ENCODE measurements at regions not wholly inside any gene's neighbourhood (a gene's known extent, or its start where the extent isn't known, plus 50 kb on each side); places are given as distances from the start of the nearest gene placed in this dataset.

DNA sequence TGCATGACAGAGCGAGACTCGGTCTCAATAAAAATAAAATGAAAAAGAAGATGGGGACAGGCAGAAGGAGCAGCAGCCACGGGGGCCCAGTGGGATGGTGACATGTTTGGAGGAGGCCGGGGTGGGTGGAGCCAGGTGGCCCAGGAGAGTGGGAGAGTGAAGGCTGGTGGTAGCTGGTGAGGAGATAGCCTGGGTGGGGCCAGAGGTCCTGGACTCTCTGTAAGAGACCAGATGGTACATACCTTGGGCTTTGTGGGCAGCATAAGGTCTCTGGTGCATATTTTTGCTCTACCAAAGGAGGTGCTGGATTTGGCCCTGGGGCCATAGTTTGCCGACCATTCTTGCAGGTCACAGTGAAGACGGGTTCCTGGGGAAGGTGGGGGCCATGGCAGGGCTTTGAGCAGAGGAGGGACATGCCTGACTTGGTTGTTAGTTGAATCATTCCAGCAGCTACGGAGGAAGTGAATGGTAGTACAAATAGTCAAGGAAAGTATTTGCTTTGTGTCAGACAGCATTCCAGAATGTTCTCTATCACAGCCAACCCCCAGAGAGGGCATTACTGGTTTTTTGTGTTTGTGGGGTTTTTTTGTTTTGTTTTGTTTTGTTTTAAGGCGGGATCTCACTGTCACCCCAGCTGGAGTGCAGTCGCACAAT, 69.1 kb downstream of the ARHGEF18 start:
- Histone ChIP-seq H2BK5ac (ENCODE audit: low read depth, low read length) (no peak overlapping the region), H3K9ac (replicated peaks in 1 of 4; ENCODE audit: extremely low read depth in 1 of 4, low read depth in 3 of 4, low read length in 3 of 4) (no peak overlapping the region), H3K79me1 (ENCODE audit: low read depth, low read length) (peaks cover 6% of the 10 kb centered on the region), H3K18ac (ENCODE audit: extremely low read depth, low read length) (no peak overlapping the region), H4K8ac (ENCODE audit: extremely low read depth, insufficient read depth, low read length) (no peak overlapping the region), H3K4me3 (ENCODE audit: extremely low read depth in 1 of 4, insufficient read depth in 2 of 4, low read depth in 3 of 4, low read length in 4 of 4) (no peak overlapping the region), H3K23me2 (ENCODE audit: low read depth, low read length) (no peaks in the 10 kb centered on the region), H2BK20ac (ENCODE audit: low read length) (no peak overlapping the region), H3K4ac (replicated peaks; ENCODE audit: insufficient read length, low read depth, low read length) (no peak overlapping the region), H3K56ac (replicated peaks; ENCODE audit: insufficient read length, low read depth, low read length) (no peak overlapping the region), H2BK120ac (replicated peaks; ENCODE audit: low read depth, low read length) (no peak overlapping the region), H3K14ac (ENCODE audit: insufficient read length) (no peak overlapping the region), H2AK5ac (ENCODE audit: low read depth, low read length) (no peak overlapping the region), H3K36me3 (ENCODE audit: control insufficient read depth in 2 of 4, insufficient read depth in 4 of 4, low read length in 3 of 4) (no peaks in the 10 kb centered on the region), H2BK15ac (ENCODE audit: low read length) (no peak overlapping the region), H3K27me3 (replicated peaks in 1 of 4; ENCODE audit: control insufficient read depth in 3 of 4, extremely low read depth in 1 of 4, insufficient read depth in 3 of 4, low read length in 3 of 4) (no peaks in the 10 kb centered on the region), H4K91ac (replicated peaks; ENCODE audit: insufficient read length, low read length) (no peak overlapping the region), H3K4me1 (replicated peaks in 1 of 4; ENCODE audit: control insufficient read depth in 3 of 4, insufficient read depth in 4 of 4, low read length in 3 of 4) (peaks cover 0 to 2% (median 0%) of the 10 kb centered on the region in 4 experiments; a peak in 2 of 7 replicates), H2AFZ (ENCODE audit: low read length) (no peak overlapping the region), H4K5ac (ENCODE audit: insufficient read length, low read depth, low read length) (no peak overlapping the region), H2BK12ac (ENCODE audit: low read depth, low read length) (no peak overlapping the region), H3K79me2 (ENCODE audit: control insufficient read depth in 1 of 2, insufficient read depth in 2 of 2, low read length in 2 of 2) (peaks cover 0 to 18% of the 10 kb centered on the region in 2 experiments; a peak in 1 of 4 replicates), H3K27ac (ENCODE audit: low read depth, low read length) (no peak overlapping the region), H3K9me3 (ENCODE audit: insufficient read depth in 2 of 2, low read depth in 1 of 2, low read length in 1 of 2) (no peaks in the 10 kb centered on the region), H4K20me1 (replicated peaks in 1 of 2; ENCODE audit: control insufficient read depth in 1 of 2, insufficient read depth in 2 of 2, low read length in 2 of 2) (peaks cover 2 to 12% of the 10 kb centered on the region in 2 experiments), H3K4me2 (ENCODE audit: insufficient read depth in 1 of 2, low read depth in 2 of 2, low read length in 2 of 2) (no peak overlapping the region), H3K23ac (ENCODE audit: insufficient read length) (no peak overlapping the region)
- FAIRE-seq (no peak), DNase-seq (ENCODE audit: low read depth in 1 of 2, low spot score in 2 of 2) (no peak)
- POLR2A ChIA-PET (ENCODE audit: partially characterized antibody), result interaction anchor here (1.4 kb wide), 1 partner anchor 12 kb away, joined by 6 read pairs; no protein-coding TSS in a partner anchor
- CTCF ChIA-PET (ENCODE audit: partially characterized antibody), result interaction anchor here (0.8 kb wide), 1 partner anchor 20 kb away, joined by 3 read pairs; no protein-coding TSS in a partner anchor
- WGBS, 2 experiments (ENCODE audit: extremely low coverage in 1 of 2, insufficient coverage in 1 of 2, insufficient read length in 1 of 2, insufficient replicate concordance in 2 of 2, low coverage in 1 of 2, low lambda C conversion rate in 2 of 2, missing lambda C conversion rate in 1 of 2), result 83% methylated on average over 9 of the region's 9 CpGs; no CpG with 5 or more reads in 1 of the 2 experiments
- TF ChIP-seq CREB1 (IDR thresholded peaks at IDR 0.05) (no peak), EP300 (IDR thresholded peaks at IDR 0.05; ENCODE audit: borderline replicate concordance in 1 of 2, low read depth in 2 of 2, low read length in 2 of 2) (no peak), RXRA (IDR thresholded peaks at IDR 0.05; ENCODE audit: insufficient read depth, low read depth, low read length) (no peak), ASH2L (IDR thresholded peaks at IDR 0.05; ENCODE audit: low read length) (no peak)
